ENCODE measurements at regions not wholly inside any gene's neighbourhood (a gene's known extent, or its start where the extent isn't known, plus 50 kb on each side); places are given as distances from the start of the nearest gene placed in this dataset.
A peak's percentile ranks its signal among the peaks of the same experiment; 100 is the strongest.
"Not testable (repeated sequence)": the region's sequence is repeated elsewhere in the genome, so short reads cannot be mapped to it uniquely, and the experiment has no call there.

DNA sequence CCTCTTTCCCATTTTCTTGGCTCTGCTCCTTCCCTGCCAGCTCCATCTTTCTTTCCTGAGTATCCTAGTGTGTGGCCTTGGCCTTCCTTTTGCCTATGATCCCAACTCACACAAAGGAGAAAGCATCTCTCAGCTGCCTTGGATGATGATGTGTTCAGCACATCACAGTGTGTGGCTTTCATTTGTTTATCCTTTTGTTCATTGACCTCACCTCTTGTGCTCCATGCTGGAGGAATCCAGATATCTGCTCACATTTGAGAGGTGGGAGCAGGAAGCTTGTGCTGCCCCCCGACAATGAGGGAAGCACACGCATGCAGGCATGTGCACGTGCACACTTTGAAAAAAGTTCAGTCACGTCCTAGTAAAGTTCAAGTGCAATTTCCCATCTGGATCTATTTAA is 131.0 kb downstream of the SMIM20 start:
- no peak for DNase-seq (ENCODE audit: low read depth, low spot score)

DNA sequence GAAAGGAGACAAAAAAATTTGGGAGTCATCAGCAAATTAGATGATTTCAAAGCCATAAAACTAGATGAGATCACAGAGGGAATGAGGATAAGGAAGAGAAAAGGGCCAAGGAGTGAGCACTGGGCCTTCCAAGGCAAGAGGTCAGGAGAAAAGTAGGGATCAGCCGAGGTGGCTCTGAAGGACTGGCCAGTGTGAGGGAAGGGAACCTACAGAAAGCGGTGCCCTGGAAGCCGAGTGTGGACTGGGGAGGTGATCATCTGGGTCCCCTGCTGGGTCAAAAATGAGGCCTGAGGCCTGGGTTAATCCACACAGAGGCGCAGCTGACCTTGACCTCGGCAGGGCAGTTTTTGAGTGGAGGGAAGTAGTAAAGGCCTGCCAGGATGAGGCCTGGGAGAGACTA is 133.8 kb downstream of the SMIM20 start:
- DNase-seq (ENCODE audit: low read depth, low spot score): no peak

DNA sequence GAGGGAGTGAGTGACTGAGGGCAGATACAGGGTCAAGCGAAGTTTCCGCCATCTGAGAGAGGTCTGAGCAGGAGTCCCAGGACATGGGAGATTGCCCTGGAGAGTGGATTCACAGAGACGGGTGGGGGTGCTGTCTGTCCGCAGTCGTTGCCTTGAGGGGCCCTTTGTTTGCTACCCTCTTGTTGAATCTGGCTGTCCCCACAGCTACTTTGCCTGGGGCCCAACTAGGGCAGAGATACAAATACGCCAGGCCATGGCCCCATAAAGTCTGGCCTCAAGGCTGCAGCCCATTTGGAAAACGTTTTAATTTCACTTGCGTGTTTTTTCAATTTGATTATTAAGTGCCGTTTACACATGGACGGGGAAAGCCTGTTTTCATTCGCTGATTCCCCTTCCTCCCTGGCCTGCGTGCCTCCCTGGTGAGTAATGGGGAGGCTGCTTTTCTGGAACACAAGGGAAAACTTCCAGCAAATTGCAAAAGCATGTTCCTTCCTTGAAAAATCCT is 134.4 kb downstream of the SMIM20 start:
- DNase-seq (ENCODE audit: low read depth, low spot score): peak; percentile 33

DNA sequence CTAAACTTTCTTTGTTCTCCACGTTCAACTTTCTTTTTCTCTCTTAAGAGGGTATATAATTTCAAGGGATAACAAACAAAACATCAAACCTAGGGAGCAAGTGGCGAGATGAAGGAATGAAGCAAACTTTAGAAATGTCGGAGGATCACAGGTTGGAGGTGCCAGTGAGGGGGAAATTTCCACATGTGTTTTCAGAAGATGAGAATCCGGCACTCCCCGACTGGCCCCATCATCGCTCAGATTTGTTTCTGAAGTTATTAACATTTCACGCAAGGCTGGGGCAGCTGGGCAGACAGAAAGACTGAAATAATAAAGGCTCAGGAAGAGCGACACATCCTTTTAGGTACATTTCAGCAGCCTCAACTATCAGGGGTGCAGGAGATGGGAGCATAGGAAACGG is 134.9 kb downstream of the SMIM20 start:
- no peak for DNase-seq (ENCODE audit: low read depth, low spot score)

DNA sequence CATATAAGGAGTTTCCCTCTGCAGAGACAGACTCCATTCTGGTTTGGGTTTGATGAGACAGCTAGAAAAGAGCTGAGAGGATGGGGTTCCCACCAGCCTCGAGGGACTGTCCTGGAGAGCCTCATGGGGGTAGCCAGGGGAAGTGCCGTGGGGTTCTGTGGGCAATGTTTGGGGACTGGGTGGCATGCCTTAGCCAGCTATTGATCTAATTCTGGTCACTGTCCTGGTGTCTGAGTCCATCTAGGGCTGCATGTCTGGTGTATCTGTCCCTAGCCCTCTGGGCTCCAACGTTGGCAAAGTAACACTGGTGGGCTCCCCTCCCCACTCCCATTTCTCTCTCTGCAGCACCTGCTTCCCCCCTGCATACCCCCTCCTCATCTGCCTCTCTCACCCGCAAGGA is 135.4 kb downstream of the SMIM20 start:
- DNase-seq (ENCODE audit: low read depth, low spot score): no peak

DNA sequence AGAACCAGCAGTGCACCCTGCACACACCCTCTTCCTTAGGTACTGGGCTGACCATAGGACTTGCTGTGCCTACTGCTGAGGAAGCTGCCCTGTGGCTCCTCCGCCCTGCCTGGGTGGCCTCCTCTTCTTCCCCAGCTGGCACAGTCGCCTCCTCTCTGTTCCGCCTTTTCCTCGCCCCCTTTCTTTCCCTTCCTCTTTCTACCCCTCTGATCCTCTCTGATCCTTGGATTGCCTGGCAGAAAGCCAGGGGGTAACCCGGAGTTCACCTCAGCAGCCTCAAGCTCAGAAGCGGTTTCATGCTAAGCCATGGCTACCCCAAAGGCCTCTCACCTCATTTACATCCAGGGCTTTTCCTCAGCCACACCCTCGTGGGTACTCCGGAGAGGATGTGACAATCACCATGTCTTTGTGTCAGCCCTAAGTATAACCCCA is 136.2 kb downstream of the SMIM20 start:
- no peak for DNase-seq (ENCODE audit: low read depth, low spot score)

DNA sequence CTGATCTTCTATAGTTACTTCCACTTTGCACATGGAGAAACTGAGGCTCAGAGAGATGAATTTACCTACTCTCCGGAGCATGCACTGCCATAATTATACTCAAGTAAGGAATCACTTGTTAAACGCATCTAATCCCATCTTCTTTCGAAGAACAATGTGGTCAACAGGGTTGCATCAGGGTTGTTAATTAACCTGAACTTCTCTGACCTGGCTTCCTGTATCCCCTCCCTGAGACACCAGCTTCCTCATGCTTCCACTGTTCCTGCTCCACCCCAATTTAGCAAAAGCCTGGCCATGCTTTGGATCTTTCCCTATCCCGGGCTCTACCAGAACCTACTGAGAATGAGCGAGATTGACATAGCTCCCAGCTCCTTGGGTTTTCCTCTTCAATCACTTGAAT is 136.7 kb downstream of the SMIM20 start:
- no peak for DNase-seq (ENCODE audit: low read depth, low spot score)

DNA sequence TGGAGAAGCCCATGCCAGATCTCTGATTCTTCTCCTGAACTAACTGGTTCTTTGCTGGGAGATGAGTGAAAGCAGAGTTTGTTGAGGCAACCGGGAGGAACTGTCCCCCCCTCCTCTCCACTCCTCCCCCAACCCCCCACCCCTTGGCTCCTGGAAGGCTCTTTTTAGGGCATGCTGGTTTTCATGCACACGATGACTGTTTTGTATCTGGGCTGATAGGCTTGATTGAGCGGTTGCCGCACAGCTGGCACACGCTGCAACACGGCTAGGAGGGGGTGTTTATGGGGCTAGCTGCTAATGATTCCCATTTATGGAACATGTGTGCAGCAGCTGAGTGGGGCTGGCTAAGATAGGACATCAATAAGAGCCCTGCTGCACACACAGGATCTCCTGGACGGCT is 137.2 kb downstream of the SMIM20 start:
- no peak for DNase-seq (ENCODE audit: low read depth, low spot score)

DNA sequence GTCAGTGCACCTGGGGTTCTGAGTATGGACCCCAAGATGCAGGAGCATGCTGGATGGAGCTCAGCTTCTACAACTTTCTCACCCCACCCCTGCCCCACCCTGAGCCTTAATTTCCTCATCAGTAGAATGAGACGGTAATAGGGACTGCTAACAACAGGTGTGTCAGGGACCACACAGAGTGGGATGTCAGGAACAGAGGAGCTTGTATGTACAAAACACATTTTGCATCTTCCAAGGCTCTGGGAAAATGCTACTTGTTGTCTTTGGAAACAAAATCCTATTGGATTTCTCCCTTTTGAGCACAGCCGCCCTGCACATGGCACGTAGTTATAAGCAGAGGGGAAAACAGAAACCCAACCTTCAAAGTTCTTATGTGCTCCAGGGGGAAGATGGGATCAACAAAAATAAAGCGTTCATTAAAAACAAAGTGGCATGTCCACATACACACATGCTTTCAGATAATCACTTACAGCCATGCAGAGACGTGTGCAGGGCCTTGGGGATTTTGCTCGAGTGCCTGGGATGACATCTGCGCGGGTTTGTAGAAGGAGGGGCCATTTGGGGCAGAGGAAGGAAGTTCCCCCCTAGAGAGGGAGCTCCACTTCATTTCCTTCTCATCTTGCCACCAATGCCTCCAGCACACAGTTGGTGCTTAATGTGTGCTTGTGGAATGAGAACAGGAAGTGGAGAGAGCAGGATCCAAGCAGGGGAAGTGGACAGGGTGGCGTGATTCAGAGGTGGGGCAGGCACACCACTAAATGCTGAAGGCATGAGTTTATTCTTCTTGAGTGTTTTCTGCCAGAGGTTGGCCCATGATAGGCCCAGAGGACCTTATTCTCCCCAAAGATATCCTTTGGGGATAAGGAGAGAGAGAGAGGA is 138.9 kb downstream of the SMIM20 start:
- DNase-seq (ENCODE audit: low read depth, low spot score): no peak

DNA sequence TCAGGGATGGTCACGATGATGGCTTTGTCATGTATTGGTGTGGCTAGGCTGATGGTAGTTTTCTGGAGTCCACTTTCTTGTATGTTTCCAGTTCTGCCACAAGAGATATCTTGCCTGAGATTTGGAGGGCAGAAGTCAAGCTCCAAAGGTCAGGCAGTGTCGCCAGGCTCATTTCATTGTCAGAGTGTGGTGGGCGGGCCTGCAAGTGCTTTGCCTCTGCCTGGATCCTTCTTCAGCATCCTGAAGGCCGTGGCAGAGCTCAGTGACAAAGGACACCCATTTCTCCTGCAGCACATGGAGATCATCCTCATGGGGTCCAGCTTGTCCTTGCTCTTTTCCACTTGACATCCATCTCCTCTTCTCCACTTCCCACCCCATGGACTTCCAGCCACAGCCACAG is 139.7 kb downstream of the SMIM20 start:
- DNase-seq (ENCODE audit: low read depth, low spot score): no peak

DNA sequence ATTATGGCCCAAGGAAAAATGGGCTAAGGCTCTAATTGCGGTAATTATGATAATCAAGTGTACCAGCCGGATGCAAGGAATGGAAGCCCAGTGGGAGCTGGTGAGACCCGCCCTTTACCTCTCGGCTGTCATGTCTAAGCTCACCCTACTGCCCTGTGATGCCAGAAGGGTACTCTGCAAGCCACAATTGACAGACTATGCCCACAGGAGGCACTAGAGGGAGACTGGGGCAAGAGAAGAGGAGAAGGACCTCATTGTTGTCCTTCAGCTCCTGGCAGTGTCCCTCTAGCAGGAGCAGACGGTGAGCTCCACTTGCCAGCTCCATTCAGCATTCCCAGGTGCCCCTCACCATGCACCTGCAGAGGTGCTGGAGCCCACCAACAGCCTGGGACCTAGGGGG is 141.8 kb downstream of the SMIM20 start:
- DNase-seq (ENCODE audit: low read depth, low spot score): no peak

DNA sequence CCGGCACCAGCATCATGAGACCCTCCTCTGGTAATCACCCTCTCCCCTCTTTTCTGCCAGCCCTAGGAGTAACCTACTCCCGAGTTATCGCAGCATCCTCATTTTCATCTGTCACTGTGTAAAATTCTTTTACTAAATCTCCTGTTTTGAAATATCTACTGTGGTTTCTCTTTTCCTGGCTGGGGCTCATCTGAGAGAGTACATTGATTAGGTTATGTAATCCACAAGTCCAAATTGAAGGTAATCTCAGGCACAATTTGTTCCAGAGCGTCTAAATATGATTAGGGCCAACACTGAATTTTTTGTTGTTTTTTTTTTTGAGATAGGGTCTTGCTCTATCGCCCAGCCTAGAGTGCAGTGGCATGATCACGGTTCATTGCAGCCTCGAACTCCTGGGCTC is 142.4 kb downstream of the SMIM20 start:
- DNase-seq (ENCODE audit: low read depth, low spot score): no peak

DNA sequence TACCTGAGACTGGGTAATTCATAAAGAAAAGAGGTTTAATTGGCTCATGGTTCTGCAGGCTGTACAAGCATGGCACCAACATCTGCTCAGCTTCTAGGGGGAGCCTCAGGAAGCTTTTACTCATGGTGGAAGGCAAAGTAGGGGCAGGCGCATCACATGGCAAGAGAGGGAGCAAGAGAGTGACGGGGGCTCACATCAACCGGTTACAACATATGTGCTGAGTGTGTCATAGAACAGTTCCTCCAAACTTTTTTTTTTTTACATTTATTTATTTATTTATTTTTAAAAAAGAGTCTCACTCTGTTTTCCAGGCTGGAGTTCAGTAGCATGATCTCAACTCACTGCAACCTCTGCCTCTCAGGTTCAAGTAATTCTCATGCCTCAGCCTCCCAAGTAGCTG is 143.8 kb downstream of the SMIM20 start:
- DNase-seq (ENCODE audit: low read depth, low spot score): not testable (repeated sequence)

DNA sequence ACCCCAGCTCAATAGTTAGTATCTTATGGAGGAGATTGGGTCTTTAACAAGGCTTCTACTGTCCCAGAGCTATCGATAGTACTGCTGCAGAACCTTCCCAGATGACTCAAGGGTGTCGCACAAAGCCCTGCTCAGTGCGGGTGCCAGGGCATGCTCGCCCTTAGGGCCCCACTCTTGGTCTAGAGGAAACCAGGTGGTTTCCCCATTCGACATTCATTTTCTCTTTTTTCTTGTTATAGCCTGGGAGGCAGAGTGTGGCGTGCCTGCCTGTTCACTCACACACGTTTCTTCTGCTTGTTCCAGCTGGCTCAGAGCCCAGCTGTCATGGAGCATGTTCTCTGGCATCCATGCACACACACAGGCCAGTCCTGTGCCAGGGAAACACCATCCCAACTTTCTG is 144.5 kb downstream of the SMIM20 start:
- DNase-seq (ENCODE audit: low read depth, low spot score): no peak

DNA sequence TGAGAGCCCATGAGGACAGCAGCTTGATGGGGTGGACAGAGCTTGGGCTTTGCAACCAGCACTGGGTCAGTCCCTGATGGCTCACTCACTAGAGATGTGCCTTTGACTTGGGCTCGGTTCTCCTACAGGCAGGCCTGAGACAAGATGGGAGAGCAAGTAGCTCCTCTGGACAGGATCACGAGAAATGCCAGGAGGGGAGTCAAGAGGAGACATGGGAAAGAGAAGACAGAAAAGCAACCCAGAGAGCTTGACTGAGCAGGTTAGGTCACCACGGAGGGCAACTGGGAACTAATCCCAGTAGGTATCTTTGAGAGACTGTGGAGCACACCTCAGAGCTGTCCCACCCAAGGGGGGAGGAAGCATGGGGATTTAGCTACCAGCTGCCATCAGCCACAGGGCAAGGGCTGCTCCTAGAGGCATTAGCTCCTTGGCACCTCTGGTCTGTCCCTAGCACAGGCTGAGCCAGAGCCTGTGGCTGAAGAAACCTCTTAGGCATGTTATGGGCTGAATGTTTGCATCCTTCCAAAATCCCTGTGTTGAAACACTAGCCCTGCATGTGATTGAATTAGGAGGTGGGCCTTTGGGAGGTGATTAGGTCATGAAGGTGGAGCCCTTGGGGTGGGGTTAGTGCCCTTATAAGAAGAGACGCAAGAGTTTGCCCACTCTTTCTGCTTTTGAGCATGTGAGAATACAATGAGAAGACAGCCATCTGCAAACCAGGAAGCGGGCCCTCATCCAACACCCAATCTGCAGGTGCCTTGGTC is 145.6 kb downstream of the SMIM20 start:
- no peak for DNase-seq (ENCODE audit: low read depth, low spot score)

DNA sequence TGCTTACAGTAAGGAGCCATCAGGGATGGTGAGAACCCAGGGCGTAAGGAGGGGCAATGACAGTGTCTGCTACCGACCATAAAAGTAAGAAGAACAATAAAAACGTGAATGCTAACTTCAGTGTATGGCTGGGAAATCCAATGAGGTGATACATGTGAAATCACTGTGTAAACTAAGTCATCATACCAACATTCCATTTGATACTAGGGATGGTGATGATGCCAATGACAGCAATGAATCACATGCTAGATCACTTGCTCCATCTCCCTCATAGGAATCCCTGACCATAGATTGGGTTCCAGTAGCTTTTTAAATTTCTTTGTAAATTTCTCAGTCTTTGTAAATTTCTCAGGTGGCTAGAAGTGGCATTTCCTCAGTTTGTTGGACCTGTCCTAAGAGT is 146.3 kb downstream of the SMIM20 start:
- no peak for DNase-seq (ENCODE audit: low read depth, low spot score)

DNA sequence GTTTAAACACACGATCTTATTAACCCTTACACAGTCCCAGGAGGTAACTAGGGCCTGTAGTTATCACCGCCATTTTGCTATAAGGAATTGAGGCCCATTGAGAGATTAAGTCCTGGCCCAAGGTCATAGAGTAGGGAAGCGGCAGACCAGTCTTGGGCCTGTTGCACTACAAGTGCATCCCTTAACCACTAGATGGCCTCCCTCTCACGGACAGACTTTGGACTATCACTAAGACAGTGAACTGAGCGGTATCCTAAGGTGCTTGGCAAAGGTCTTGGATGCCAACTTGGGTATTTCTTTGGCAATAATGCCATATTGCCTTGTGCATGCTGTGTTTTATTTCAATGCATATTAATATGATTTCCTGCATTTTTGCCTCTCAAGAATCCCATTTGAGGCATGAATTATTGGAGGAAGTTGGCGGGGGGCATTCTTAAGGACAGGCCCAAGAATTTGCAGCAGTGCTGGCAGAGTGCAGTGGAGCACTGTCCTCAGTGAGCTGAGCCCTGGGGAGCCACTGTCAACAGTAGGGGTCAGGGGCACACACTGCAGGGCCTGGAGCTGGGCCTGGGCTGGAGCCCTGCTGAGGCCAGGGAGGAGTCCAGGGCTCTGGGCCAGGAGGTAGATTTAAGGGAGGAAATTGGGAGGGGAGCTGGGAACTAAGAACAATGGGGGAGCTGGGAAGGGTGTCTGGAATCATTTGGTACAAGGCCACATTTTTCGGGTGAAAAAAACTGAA is 147.4 kb downstream of the SMIM20 start:
- DNase-seq (ENCODE audit: low read depth, low spot score): no peak

DNA sequence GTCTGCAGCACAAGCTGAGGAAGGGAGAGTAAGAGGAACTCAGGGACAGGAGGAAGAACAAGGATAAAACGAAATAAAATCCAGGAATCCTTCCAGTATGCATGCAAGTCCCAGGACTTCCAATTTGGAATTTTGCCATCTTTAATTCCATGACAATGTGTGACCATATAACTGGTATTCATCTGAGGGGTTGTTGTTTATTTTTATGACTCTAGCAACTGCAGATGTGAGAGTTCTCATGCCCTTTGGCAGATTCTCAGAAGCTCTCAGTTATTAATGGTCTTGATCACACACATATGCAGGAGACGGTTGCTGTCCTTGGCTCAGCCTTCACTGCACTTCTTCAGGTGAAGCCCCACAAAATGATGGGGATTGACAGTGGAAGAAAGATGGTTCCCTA is 148.2 kb downstream of the SMIM20 start:
- no peak for DNase-seq (ENCODE audit: low read depth, low spot score)

DNA sequence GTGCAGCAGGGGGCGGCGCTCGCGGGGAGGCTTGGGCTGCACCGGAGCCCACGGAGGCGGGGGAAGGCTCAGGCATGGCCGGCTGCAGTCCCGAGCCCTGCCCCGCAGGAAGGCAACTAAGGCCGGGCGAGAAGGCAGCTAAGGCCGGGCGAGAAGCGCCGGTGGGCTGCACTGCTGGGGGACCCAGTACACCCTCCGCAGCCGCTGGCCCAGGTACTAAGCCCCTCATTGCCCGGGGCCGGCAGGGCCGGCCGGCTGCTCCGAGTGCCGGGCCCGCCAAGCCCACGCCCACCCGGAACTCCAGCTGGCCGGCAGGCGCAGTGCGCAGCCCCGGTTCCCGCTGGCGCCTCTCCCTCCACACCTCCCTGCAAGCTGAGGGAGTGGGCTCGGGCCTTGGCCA is 150.0 kb downstream of the SMIM20 start:
- DNase-seq (ENCODE audit: low read depth, low spot score): not testable (repeated sequence)

DNA sequence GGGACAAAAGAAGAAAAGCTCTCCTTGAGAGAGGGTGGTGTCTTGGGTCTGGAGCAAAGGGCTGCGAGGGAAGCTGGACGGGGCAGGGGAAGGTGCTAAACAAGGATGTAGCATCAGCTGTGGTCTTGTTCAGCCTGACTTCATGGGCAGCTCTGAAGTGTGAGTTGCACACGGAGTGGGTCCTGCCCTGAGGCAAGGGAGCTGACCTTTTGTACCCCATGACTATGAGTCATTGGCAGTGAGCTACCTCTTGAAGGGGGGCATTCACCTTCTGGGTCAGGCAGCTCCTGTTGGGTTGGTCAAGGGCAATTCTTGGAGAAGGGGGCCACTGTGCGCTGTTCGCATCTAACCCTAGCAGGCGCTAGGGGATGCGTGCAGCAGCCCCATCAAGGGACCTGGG is 151.8 kb downstream of the SMIM20 start:
- DNase-seq (ENCODE audit: low read depth, low spot score): no peak

DNA sequence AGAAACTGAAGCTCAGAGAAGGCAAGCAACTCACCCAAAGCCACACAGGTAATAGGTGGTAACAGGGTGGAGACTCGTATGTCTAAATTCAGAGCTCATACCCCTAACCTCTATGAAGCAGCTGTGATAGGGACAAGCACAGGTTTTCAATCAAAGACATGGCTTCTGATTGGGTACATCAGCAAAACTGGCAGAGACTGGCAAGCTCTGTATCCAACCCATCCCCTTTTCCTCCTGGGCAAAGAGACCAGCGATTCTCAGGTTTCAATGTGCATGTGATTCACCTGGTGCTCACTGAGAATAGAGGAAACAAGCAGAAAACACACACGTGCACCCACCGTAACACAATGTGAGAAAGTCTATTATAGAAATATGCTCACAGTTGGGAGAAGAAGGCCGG is 153.0 kb downstream of the SMIM20 start:
- DNase-seq (ENCODE audit: low read depth, low spot score): no peak

DNA sequence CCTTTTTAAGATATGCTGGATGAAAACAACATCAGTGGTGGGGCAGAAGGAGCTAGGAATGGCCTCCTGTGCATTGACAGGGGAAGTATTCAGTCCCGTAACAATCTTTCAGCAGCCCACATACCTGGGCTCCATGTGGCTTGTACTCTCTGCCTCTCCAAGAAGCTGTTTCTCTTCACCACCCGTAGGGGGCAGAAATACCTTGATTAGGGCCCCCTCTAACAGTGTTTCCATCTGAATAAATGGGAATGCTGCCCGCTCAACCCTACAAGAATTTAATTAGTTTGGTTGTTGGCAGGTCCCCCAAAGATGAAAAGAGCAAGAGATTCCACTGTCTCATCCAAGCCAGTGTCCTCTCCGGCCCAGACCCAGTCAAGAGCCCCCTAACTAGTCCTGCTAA is 155.2 kb downstream of the SMIM20 start:
- no peak for DNase-seq (ENCODE audit: low read depth, low spot score)
